ENCODE measurements at regions not wholly inside any gene's neighbourhood (a gene's known extent, or its start where the extent isn't known, plus 50 kb on each side); places are given as distances from the start of the nearest gene placed in this dataset.
A peak's percentile ranks its signal among the peaks of the same experiment; 100 is the strongest.

GRCh38 chr7:92231-92674, 100.1 kb upstream of the FAM20C start:
- no peak for TF ChIP-seq REST (IDR thresholded peaks at IDR 0.05; ENCODE audit: unreplicated experiment)
- TF ChIP-seq NANOG (IDR thresholded peaks at IDR 0.05; ENCODE audit: borderline replicate concordance): no peak
- TF ChIP-seq EZH2 (IDR thresholded peaks at IDR 0.05; ENCODE audit: low read depth, unreplicated experiment): no peak
- no peak for TF ChIP-seq STAT1 (IDR thresholded peaks at IDR 0.05; ENCODE audit: unreplicated experiment)
- Histone ChIP-seq H3K36me3 (ENCODE audit: insufficient read depth) (no peaks in the 10 kb centered on the region), H3K4me1 (ENCODE audit: insufficient read depth) (peaks cover 40% of the 10 kb centered on the region), H3F3A (replicated peaks; ENCODE audit: low read depth) (peaks cover 12% of the 10 kb centered on the region; the same call in 1 of the 2 replicates), H3K9me2 (ENCODE audit: insufficient read depth) (no peaks in the 10 kb centered on the region), H3K27ac (ENCODE audit: low read depth) (no peak overlapping the region), H3K27me3 (ENCODE audit: insufficient read depth) (no peaks in the 10 kb centered on the region), H2AFZ (no peak overlapping the region), H4K20me1 (replicated peaks; ENCODE audit: insufficient read depth) (no peaks in the 10 kb centered on the region), H3K4me3 (no peak overlapping the region), H3K4me2 (peak overlapping the region; percentile 27; the same call in 1 of the 2 replicates), H3K79me2 (replicated peaks; ENCODE audit: insufficient read depth) (peaks cover 21% of the 10 kb centered on the region; the same call in 1 of the 2 replicates)
- ATAC-seq (no peak), DNase-seq (ENCODE audit: low spot score) (no peak)
- Mint-ChIP-seq H3K27me3 (ENCODE audit: insufficient read depth, low read depth, poor library complexity) (peaks cover 8% of the 10 kb centered on the region), H3K4me1 (peaks cover 76% of the 10 kb centered on the region), H3K9me3 (peaks cover 4% of the 10 kb centered on the region; the same call in 1 of the 3 replicates), H3K36me3 (ENCODE audit: low read depth) (peaks cover 8% of the 10 kb centered on the region), H3K4me3 (no peak overlapping the region; the same call in 2 of the 3 replicates), H3K27ac (peak overlapping the region; percentile 88; the same call in 1 of the 2 replicates)

- Histone ChIP-seq H4K20me1 (replicated peaks; ENCODE audit: insufficient read depth) (no peaks in the 10 kb centered on the region), H2AFZ (no peak overlapping the region), H3K27ac (ENCODE audit: low read depth) (no peak overlapping the region), H3K4me2 (peak overlapping the region; percentile 27; the same call in 1 of the 2 replicates), H3K9me2 (ENCODE audit: insufficient read depth) (no peaks in the 10 kb centered on the region), H3F3A (replicated peaks; ENCODE audit: low read depth) (peaks cover 15% of the 10 kb centered on the region; the same call in 1 of the 2 replicates), H3K36me3 (ENCODE audit: insufficient read depth) (no peaks in the 10 kb centered on the region), H3K27me3 (ENCODE audit: insufficient read depth) (no peaks in the 10 kb centered on the region), H3K4me1 (ENCODE audit: insufficient read depth) (peaks cover 46% of the 10 kb centered on the region), H3K4me3 (no peak overlapping the region), H3K79me2 (replicated peaks; ENCODE audit: insufficient read depth) (peaks cover 21% of the 10 kb centered on the region; the same call in 1 of the 2 replicates)
- H3K36me3 Mint-ChIP-seq (ENCODE audit: low read depth): peaks cover 16% of the 10 kb centered on the region
- H3K4me1 Mint-ChIP-seq: peaks cover 82% of the 10 kb centered on the region
- ATAC-seq (no peak), DNase-seq (ENCODE audit: low spot score) (no peak)
- peaks cover 10% of the 10 kb centered on the region for H3K27me3 Mint-ChIP-seq (ENCODE audit: insufficient read depth, low read depth, poor library complexity)
- 0 out of 2 replicates have a peak overlapping the region, but pooled peaks have one; percentile 88 for H3K27ac Mint-ChIP-seq
- no peak overlapping the region for H3K4me3 Mint-ChIP-seq
- peaks cover 12% of the 10 kb centered on the region for H3K9me3 Mint-ChIP-seq
- TF ChIP-seq, protein P1, sequence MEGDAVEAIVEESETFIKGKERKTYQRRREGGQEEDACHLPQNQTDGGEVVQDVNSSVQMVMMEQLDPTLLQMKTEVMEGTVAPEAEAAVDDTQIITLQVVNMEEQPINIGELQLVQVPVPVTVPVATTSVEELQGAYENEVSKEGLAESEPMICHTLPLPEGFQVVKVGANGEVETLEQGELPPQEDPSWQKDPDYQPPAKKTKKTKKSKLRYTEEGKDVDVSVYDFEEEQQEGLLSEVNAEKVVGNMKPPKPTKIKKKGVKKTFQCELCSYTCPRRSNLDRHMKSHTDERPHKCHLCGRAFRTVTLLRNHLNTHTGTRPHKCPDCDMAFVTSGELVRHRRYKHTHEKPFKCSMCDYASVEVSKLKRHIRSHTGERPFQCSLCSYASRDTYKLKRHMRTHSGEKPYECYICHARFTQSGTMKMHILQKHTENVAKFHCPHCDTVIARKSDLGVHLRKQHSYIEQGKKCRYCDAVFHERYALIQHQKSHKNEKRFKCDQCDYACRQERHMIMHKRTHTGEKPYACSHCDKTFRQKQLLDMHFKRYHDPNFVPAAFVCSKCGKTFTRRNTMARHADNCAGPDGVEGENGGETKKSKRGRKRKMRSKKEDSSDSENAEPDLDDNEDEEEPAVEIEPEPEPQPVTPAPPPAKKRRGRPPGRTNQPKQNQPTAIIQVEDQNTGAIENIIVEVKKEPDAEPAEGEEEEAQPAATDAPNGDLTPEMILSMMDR (conservative IDR thresholded peaks at IDR 0.05; ENCODE audit: low read depth in 2 of 2): no peak
- TF ChIP-seq, protein P2, sequence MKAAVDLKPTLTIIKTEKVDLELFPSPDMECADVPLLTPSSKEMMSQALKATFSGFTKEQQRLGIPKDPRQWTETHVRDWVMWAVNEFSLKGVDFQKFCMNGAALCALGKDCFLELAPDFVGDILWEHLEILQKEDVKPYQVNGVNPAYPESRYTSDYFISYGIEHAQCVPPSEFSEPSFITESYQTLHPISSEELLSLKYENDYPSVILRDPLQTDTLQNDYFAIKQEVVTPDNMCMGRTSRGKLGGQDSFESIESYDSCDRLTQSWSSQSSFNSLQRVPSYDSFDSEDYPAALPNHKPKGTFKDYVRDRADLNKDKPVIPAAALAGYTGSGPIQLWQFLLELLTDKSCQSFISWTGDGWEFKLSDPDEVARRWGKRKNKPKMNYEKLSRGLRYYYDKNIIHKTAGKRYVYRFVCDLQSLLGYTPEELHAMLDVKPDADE (IDR thresholded peaks at IDR 0.05): no peak
- TF ChIP-seq EZH2phosphoT487 (IDR thresholded peaks at IDR 0.05; ENCODE audit: unreplicated experiment): no peak
- no peak for TF ChIP-seq NANOG (IDR thresholded peaks at IDR 0.05; ENCODE audit: borderline replicate concordance)
Measured at GRCh38 chr7:92888-93672, 99.3 kb upstream of the FAM20C start.

All from GM23338 (cell line).